ENCODE measurements at regions not wholly inside any gene's neighbourhood (a gene's known extent, or its start where the extent isn't known, plus 50 kb on each side); places are given as distances from the start of the nearest gene placed in this dataset.

DNA sequence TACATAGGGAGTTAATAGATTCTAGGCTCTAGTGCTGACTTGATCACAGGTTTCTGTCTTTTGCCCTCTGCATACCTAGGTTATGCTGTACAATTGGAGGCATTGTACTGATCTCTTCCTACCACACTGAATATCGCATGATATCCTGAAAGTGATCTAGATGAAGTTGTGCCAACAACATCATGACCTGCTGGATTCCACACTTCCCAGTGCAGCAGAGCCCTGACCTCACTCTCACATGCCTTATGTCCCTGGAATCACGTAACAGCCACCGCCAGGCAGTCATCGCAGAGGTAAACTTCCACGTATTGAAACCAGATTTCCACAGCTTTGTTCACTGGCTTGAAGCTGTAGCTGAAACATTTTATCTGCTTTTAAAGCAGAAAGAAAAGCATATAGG lies 214.0 kb downstream of the ANKRD30B start:
- TF ChIP-seq, protein P1, sequence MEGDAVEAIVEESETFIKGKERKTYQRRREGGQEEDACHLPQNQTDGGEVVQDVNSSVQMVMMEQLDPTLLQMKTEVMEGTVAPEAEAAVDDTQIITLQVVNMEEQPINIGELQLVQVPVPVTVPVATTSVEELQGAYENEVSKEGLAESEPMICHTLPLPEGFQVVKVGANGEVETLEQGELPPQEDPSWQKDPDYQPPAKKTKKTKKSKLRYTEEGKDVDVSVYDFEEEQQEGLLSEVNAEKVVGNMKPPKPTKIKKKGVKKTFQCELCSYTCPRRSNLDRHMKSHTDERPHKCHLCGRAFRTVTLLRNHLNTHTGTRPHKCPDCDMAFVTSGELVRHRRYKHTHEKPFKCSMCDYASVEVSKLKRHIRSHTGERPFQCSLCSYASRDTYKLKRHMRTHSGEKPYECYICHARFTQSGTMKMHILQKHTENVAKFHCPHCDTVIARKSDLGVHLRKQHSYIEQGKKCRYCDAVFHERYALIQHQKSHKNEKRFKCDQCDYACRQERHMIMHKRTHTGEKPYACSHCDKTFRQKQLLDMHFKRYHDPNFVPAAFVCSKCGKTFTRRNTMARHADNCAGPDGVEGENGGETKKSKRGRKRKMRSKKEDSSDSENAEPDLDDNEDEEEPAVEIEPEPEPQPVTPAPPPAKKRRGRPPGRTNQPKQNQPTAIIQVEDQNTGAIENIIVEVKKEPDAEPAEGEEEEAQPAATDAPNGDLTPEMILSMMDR (IDR thresholded peaks at IDR 0.05; ENCODE audit: insufficient read depth, low read length, poor library complexity, severe bottlenecking) = no peak
- no peak for TF ChIP-seq EZH2phosphoT487 (conservative IDR thresholded peaks at IDR 0.05; ENCODE audit: low read length)
- Histone ChIP-seq H3F3A (ENCODE audit: insufficient read depth) (no peaks in the 10 kb centered on the region), H2AFZ (ENCODE audit: low read depth, low read length, severe bottlenecking) (no peak overlapping the region), H3K4me2 (ENCODE audit: low read depth, low read length, poor library complexity, severe bottlenecking) (no peak overlapping the region), H3K9me2 (replicated peaks; ENCODE audit: insufficient read depth, low read length) (no peaks in the 10 kb centered on the region), H3K27me3 (ENCODE audit: low read length) (no peaks in the 10 kb centered on the region), H3K36me3 (ENCODE audit: low read length) (no peaks in the 10 kb centered on the region), H4K20me1 (ENCODE audit: low read depth, low read length) (no peaks in the 10 kb centered on the region), H3K9ac (ENCODE audit: low read length) (no peak overlapping the region), H3K27ac (ENCODE audit: low read depth, low read length) (no peak overlapping the region), H3K9me3 (ENCODE audit: insufficient read depth, low read length) (no peaks in the 10 kb centered on the region), H3K4me3 (ENCODE audit: insufficient read depth, low read length, poor library complexity, severe bottlenecking) (no peak overlapping the region), H3K79me2 (ENCODE audit: insufficient read depth, low read length) (no peaks in the 10 kb centered on the region)

DNA sequence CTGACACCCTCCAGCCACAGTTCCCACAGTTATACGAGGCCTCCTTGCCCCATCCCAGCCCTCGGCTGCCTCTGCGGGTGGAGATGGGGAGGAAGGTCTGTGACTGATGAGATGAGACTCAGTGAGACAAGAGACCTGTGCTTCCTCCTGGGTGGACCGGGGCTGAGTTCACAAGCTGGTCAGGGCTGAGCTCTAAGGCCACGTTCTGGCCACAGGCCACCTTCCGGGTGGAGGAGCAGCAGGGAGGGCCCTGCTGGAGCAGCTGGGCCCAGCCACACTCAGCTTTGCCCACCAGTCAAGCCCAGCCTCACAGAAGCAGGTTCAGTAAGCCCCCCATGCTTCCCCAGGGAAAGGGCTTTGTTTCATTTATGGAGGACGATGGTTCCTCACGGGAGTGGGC lies 214.7 kb downstream of the ANKRD30B start:
- Histone ChIP-seq H3F3A (ENCODE audit: insufficient read depth) (no peaks in the 10 kb centered on the region), H3K79me2 (ENCODE audit: insufficient read depth, low read length) (no peaks in the 10 kb centered on the region), H3K27ac (ENCODE audit: low read depth, low read length) (no peak overlapping the region), H3K9me2 (replicated peaks; ENCODE audit: insufficient read depth, low read length) (no peaks in the 10 kb centered on the region), H4K20me1 (ENCODE audit: low read depth, low read length) (no peaks in the 10 kb centered on the region), H3K9me3 (ENCODE audit: insufficient read depth, low read length) (no peaks in the 10 kb centered on the region), H2AFZ (ENCODE audit: low read depth, low read length, severe bottlenecking) (no peak overlapping the region), H3K27me3 (ENCODE audit: low read length) (no peaks in the 10 kb centered on the region), H3K4me2 (ENCODE audit: low read depth, low read length, poor library complexity, severe bottlenecking) (no peak overlapping the region), H3K4me3 (ENCODE audit: insufficient read depth, low read length, poor library complexity, severe bottlenecking) (no peak overlapping the region), H3K36me3 (ENCODE audit: low read length) (no peaks in the 10 kb centered on the region), H3K9ac (ENCODE audit: low read length) (no peak overlapping the region)
- TF ChIP-seq, protein P1 (IDR thresholded peaks at IDR 0.05; ENCODE audit: insufficient read depth, low read length, poor library complexity, severe bottlenecking) = no peak
- no peak for TF ChIP-seq EZH2phosphoT487 (conservative IDR thresholded peaks at IDR 0.05; ENCODE audit: low read length)

DNA sequence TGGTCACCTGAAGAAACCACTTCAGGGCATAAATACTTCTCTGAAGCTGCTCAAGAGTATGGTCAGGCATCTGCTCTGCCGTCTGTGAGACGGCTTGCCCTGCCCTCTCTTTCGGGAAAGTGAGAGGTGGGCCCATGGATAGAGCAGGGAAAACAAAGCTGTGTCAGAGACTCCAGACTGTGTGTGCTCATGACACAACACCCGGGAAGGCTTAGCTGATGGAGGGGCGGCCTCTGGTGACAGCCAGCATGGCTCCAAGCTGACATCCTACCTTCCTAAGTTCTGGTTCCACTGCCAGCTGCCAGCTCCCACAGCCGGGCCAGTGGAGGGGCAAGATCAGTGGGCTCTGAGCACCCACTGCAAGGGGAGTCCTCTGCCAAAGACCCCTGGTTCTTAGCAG lies 215.3 kb downstream of the ANKRD30B start:
- H3K9me3 ChIP-seq (ENCODE audit: insufficient read depth, low read length) = no peaks in the 10 kb centered on the region
- no peak overlapping the region for H3K27ac ChIP-seq (ENCODE audit: low read depth, low read length)
- no peaks in the 10 kb centered on the region for H3K36me3 ChIP-seq (ENCODE audit: low read length)
- H4K20me1 ChIP-seq (ENCODE audit: low read depth, low read length) = no peaks in the 10 kb centered on the region
- H3K9me2 ChIP-seq (replicated peaks; ENCODE audit: insufficient read depth, low read length) = no peaks in the 10 kb centered on the region
- H2AFZ ChIP-seq (ENCODE audit: low read depth, low read length, severe bottlenecking) = no peak overlapping the region
- H3K79me2 ChIP-seq (ENCODE audit: insufficient read depth, low read length) = no peaks in the 10 kb centered on the region
- no peaks in the 10 kb centered on the region for H3F3A ChIP-seq (ENCODE audit: insufficient read depth)
- no peak overlapping the region for H3K9ac ChIP-seq (ENCODE audit: low read length)
- no peak overlapping the region for H3K4me2 ChIP-seq (ENCODE audit: low read depth, low read length, poor library complexity, severe bottlenecking)
- TF ChIP-seq, protein P1 (IDR thresholded peaks at IDR 0.05; ENCODE audit: insufficient read depth, low read length, poor library complexity, severe bottlenecking) = no peak
- TF ChIP-seq EZH2phosphoT487 (conservative IDR thresholded peaks at IDR 0.05; ENCODE audit: low read length) = no peak
- no peaks in the 10 kb centered on the region for H3K27me3 ChIP-seq (ENCODE audit: low read length)
- H3K4me3 ChIP-seq (ENCODE audit: insufficient read depth, low read length, poor library complexity, severe bottlenecking) = no peak overlapping the region
